ENCODE measurements at regions not wholly inside any gene's neighbourhood (a gene's known extent, or its start where the extent isn't known, plus 50 kb on each side); places are given as distances from the start of the nearest gene placed in this dataset.

DNA sequence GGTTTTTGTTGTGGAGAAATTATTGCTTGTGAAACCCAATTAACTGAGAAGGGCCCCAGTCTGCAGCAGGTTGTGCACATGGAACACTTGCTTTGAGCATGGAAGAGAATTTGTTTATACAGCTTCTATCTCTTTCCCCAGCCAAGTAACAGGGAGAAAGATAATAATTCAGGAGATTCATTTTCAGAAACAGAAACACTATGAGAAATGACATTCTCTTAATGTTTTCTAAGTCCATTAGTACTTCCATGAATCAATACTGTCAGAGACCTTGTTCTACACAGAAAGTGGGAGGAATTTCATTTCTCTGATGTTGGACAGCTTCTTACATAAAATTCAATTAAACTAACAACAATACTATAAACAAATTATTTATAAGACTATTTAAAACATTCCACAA lies 446.3 kb downstream of the KLF12 start:
- H3K4me3 Mint-ChIP-seq, result no peak overlapping the region

DNA sequence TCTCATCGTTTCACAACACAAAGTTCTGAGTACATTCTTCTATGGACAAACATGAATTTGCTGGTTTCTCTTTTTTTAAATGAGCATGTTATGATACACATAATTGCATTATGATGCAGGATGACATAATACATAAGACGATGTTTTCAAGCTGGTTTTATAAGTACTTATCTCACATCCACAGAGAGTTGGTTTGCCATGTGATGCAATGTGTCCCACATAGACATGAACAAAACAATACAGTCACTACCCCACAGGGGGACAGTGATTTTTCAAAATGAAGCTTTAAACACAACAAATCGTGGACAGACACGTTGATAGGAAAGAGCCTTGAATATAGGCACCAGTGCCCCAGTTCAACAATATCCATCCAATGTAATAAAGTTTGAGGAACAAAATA lies 447.1 kb downstream of the KLF12 start:
- no peak overlapping the region for H3K4me3 Mint-ChIP-seq
- no peaks in the 10 kb centered on the region for H3K27me3 Mint-ChIP-seq
- no peaks in the 10 kb centered on the region for H3K4me1 Mint-ChIP-seq (ENCODE audit: low read depth)
- no peak overlapping the region for H3K27ac Mint-ChIP-seq
- H3K36me3 Mint-ChIP-seq (ENCODE audit: low read depth), result peaks cover 35% of the 10 kb centered on the region
- no peaks in the 10 kb centered on the region for H3K9me3 Mint-ChIP-seq

More for the DNA sequence above, 446.3 kb downstream of the KLF12 start:
- Mint-ChIP-seq H3K27me3 (no peaks in the 10 kb centered on the region), H3K27ac (no peak overlapping the region), H3K4me1 (ENCODE audit: low read depth) (no peaks in the 10 kb centered on the region), H3K36me3 (ENCODE audit: low read depth) (peaks cover 32% of the 10 kb centered on the region), H3K9me3 (no peaks in the 10 kb centered on the region)

DNA sequence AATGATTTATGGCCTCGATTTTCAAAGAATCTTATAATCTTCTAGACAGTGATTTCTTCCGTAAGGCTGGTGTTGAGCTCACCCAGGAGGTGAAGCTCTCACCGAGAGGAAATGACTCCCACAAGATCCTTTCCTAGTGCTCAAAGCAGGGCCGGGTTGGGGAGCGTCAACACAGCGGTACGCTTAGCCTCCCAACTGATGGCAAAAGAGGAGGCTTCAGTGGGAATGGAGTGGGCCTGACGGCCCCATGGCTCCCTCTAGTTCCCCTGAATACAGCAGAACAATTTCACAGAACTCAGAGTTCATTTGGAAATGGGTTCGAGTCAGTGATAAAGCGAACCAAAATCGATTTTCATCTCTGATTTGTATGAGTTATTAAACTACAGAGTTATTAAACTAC lies 449.5 kb downstream of the KLF12 start:
- Mint-ChIP-seq H3K27ac (no peak overlapping the region), H3K4me3 (no peak overlapping the region), H3K36me3 (ENCODE audit: low read depth) (peaks cover 35% of the 10 kb centered on the region), H3K9me3 (no peaks in the 10 kb centered on the region), H3K27me3 (no peaks in the 10 kb centered on the region), H3K4me1 (ENCODE audit: low read depth) (no peaks in the 10 kb centered on the region)

DNA sequence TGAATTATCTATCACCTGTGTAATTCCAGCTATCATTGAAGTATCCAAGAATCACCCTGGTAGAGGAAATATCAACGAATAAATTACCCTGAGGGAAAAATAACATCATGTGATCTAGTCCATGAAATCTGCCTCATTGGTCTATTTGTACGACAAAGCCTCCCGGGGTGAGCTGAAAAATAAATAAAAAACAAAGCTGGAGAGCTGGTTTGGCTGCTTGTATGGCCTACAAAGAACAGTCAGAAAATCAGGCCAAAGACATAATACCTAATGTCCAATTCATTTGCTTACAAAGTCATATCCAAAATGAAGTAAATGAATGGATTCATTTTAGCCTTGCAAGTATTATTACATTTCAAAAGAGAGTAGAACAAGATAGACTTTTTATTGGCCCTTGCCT lies 449.9 kb downstream of the KLF12 start:
- Mint-ChIP-seq H3K4me3 (no peak overlapping the region), H3K4me1 (ENCODE audit: low read depth) (no peaks in the 10 kb centered on the region), H3K27me3 (no peaks in the 10 kb centered on the region), H3K27ac (no peak overlapping the region), H3K36me3 (ENCODE audit: low read depth) (peaks cover 30% of the 10 kb centered on the region), H3K9me3 (no peaks in the 10 kb centered on the region)

DNA sequence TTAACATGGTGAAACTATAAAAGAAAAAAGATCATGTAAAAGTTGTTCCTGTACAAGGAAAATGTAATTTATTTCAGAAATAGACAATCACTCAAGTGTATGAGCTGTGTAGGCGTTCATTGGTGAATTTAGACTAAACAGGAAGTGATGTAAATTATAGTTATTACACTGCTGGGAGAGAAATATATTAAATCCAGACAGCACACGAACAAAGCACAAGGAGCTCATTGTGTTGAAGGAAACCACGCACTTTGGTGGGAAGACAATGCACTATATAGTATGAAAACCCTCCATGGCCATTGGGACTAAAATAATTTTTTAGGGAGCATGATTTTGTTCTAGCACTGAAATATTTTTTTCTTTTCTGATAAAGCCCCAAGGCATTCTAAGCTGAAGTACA lies 450.5 kb downstream of the KLF12 start:
- Mint-ChIP-seq H3K36me3 (ENCODE audit: low read depth) (peaks cover 29% of the 10 kb centered on the region), H3K9me3 (no peaks in the 10 kb centered on the region), H3K27me3 (no peaks in the 10 kb centered on the region), H3K4me3 (no peak overlapping the region), H3K4me1 (ENCODE audit: low read depth) (no peaks in the 10 kb centered on the region), H3K27ac (no peak overlapping the region)

DNA sequence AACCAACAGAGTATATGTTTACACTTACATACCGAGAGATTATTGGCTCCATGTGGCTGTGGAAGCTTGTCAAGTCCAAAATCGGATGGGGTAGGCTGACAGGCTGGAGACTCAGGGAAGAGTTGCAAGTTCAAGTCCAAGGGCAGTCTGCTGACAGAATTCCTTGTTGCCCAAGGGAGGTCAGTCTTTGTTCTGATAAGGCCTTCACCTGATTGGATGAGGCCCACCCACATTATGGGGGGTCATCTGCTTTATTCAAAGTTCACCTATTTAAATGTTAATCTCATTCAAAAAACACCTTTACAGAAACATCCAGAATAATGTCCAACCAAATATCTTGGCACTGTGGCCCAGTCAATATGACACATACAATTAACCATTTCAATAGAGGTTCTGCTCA lies 452.4 kb downstream of the KLF12 start:
- Mint-ChIP-seq H3K27me3 (no peaks in the 10 kb centered on the region), H3K4me3 (no peak overlapping the region), H3K27ac (no peak overlapping the region), H3K4me1 (ENCODE audit: low read depth) (no peaks in the 10 kb centered on the region), H3K36me3 (ENCODE audit: low read depth) (peaks cover 16% of the 10 kb centered on the region), H3K9me3 (no peaks in the 10 kb centered on the region)

DNA sequence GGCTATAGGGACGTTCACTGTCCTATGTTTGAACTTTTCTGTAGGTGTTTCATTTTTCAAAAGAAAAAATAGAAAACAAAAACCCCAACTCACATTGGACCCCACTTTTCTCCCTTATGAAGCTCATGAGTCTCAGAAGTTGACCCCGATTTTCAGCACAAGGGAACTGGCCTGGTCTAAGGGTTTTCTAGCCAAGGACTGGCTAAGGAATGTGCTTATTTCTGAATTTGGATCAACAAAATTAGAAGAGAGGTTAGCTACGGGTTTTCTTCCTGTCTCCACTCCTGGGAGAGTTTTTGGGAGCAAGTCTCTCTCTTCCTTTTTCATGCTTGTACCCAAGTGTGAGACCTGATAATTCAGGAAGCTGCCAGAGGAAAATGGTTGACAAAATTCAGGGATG lies 453.2 kb downstream of the KLF12 start:
- Mint-ChIP-seq H3K4me1 (ENCODE audit: low read depth) (no peaks in the 10 kb centered on the region), H3K4me3 (no peak overlapping the region), H3K27ac (no peak overlapping the region)

DNA sequence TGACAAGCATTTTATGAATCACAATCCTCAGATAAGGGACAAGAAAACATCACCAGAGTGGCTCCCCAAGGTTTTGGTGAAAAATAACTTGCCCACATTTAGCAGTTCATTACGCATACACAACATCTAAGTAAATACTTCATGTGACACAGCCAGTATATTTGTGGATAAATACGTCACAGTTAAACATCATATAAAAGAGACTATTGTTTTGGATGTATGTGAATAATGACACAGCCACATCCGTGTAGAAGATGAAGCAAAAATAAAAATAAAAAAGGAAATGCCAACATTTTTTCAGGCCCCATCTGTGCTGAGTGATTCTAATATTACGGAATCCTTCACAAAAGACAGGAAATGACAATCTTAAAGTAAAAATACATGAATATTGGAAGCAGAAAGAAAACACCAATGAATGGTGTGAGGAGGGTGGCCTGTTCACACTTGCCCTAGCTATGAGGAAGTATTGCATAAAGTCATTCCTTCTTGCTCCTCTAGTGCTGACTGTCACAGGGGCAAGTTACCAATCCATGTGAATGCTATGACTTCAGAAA lies 457.1 kb downstream of the KLF12 start:
- H3K9me3 Mint-ChIP-seq, result no peaks in the 10 kb centered on the region
- no peaks in the 10 kb centered on the region for H3K4me1 Mint-ChIP-seq (ENCODE audit: low read depth)
- H3K27ac Mint-ChIP-seq, result no peak overlapping the region
- no peak overlapping the region for H3K4me3 Mint-ChIP-seq
- peaks cover 10% of the 10 kb centered on the region for H3K36me3 Mint-ChIP-seq (ENCODE audit: low read depth)
- no peaks in the 10 kb centered on the region for H3K27me3 Mint-ChIP-seq

More for the DNA sequence above, 453.2 kb downstream of the KLF12 start:
- Mint-ChIP-seq H3K9me3 (no peaks in the 10 kb centered on the region), H3K36me3 (ENCODE audit: low read depth) (peaks cover 16% of the 10 kb centered on the region), H3K27me3 (no peaks in the 10 kb centered on the region)

DNA sequence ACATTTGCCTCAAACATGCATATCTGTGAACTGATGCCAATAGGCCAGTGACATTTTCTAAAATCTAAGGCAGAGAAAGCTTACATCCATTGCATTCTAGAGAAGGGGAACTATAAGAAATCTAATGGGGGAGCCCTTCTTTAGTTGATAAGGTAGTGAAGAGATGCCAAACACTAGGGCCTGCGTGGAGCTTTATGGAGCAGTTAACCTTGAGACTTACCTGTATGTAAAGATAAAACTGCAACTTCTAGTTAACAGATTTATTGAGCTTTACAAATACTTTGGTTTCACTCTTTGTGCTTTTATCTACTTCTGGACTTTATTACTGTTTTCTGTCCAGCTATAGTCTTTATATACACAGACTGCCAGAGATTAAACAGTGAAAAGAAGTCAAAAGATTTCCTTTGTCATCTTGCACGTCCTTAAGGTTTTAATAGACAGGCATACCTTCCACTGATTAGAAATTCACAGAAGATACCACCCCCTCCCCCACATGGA lies 457.6 kb downstream of the KLF12 start:
- H3K4me1 Mint-ChIP-seq (ENCODE audit: low read depth), result no peaks in the 10 kb centered on the region
- no peaks in the 10 kb centered on the region for H3K27me3 Mint-ChIP-seq
- no peak overlapping the region for H3K27ac Mint-ChIP-seq
- no peaks in the 10 kb centered on the region for H3K9me3 Mint-ChIP-seq
- H3K4me3 Mint-ChIP-seq, result no peak overlapping the region
- H3K36me3 Mint-ChIP-seq (ENCODE audit: low read depth), result peaks cover 7% of the 10 kb centered on the region

DNA sequence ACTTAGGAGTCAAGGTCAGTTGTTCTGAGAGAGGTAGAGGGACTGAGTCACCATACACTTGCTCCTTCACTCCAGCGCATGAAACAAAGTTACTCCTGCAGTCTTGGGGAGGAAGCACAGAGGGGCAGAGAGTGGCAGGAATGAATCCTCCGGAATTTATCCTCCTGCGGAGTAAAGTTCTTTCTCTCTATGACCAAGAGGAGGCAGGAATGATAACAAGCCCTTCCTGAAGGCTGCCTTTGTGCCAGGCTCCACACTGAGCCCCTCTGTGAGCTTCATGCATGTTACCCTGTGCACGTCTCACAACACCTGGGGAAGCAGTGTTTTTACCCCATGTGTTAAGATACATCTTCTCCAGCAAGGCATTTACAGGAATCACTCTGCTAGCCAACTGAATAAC lies 458.4 kb downstream of the KLF12 start:
- Mint-ChIP-seq H3K4me1 (ENCODE audit: low read depth) (no peaks in the 10 kb centered on the region), H3K27me3 (no peaks in the 10 kb centered on the region), H3K9me3 (no peaks in the 10 kb centered on the region), H3K27ac (no peak overlapping the region), H3K36me3 (ENCODE audit: low read depth) (peaks cover 4% of the 10 kb centered on the region), H3K4me3 (no peak overlapping the region)

DNA sequence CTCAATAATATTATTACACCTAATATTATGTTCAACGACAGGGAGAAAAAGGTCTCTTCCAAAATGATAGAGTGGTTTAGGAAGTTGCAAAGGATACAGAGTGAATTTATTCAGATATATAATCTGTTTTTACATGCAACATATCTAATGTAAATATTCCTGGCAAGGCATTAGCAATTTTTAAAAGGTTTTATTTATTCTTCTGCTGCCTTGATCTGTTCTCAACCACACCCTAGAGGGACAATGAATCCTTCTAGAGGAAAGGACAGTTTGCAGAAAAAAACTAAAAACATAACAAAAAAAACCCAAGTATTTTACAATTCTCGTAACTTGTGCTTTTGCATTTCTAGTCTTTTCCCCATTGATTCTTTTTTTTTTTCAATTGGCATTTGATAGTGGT lies 459.6 kb downstream of the KLF12 start:
- no peaks in the 10 kb centered on the region for H3K27me3 Mint-ChIP-seq
- no peaks in the 10 kb centered on the region for H3K36me3 Mint-ChIP-seq (ENCODE audit: low read depth)
- no peak overlapping the region for H3K27ac Mint-ChIP-seq

DNA sequence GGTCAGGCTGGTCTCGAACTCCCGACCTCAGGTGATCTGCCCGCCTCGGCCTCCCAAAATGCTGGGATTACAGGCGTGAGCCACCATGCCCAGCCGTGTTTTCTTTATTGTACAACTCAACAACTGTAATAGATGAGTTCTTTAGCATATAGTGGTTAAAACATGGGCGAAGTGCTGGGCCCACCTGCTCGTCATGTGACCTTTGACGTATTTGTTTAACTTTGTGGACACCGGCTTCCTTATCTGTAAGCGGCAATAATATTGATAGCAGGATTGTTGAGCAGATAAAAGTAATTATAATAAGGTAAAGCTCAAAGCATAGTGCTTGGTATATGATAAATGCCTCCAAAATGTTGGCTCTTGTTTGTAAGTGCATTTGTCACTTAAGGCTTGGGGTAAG lies 460.3 kb downstream of the KLF12 start:
- Mint-ChIP-seq H3K27ac (no peak overlapping the region), H3K27me3 (no peaks in the 10 kb centered on the region), H3K36me3 (ENCODE audit: low read depth) (no peaks in the 10 kb centered on the region), H3K9me3 (no peaks in the 10 kb centered on the region), H3K4me1 (ENCODE audit: low read depth) (no peaks in the 10 kb centered on the region), H3K4me3 (no peak overlapping the region)

More for the DNA sequence above, 459.6 kb downstream of the KLF12 start:
- Mint-ChIP-seq H3K4me3 (no peak overlapping the region), H3K9me3 (no peaks in the 10 kb centered on the region), H3K4me1 (ENCODE audit: low read depth) (no peaks in the 10 kb centered on the region)

DNA sequence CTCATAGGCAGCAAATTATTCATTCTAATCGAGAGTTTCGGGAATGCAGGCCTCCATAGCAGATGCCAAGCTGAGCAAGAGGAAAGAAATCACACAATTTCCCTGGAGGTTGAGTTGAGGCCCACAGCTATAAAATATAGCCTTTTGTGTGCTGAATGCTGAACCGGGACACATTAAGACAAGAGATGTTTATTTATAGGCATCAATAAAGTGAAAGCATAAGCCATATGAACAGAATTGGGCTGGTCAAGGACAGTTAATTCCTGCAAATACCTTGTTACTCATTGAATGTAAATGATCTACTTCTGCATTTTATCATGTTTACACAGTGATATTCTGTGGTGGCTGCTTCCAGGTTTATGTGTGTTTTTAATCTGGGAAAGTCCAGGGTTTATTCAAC lies 461.7 kb downstream of the KLF12 start:
- Mint-ChIP-seq H3K9me3 (no peaks in the 10 kb centered on the region), H3K4me1 (ENCODE audit: low read depth) (no peaks in the 10 kb centered on the region), H3K4me3 (no peak overlapping the region), H3K27ac (no peak overlapping the region), H3K27me3 (no peaks in the 10 kb centered on the region), H3K36me3 (ENCODE audit: low read depth) (no peaks in the 10 kb centered on the region)

DNA sequence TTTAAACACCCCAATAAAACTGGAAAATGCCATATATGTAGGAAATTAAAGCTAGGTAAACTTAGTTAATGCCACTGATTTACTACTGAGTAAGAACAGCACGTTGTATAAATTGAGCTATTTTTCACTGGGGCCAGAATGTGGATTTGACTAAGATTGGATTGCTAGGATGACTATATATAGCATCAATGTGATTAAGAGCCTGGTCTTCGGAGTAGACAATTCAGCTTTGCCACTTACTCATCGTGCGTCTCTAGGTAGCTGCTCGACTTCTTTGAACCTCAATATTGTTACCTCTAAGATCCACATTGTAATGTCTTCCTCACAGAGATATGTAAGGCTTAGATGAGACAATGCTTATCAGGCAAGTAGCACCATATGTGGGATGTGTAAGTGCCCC lies 462.5 kb downstream of the KLF12 start:
- Mint-ChIP-seq H3K36me3 (ENCODE audit: low read depth) (no peaks in the 10 kb centered on the region), H3K9me3 (no peaks in the 10 kb centered on the region)

DNA sequence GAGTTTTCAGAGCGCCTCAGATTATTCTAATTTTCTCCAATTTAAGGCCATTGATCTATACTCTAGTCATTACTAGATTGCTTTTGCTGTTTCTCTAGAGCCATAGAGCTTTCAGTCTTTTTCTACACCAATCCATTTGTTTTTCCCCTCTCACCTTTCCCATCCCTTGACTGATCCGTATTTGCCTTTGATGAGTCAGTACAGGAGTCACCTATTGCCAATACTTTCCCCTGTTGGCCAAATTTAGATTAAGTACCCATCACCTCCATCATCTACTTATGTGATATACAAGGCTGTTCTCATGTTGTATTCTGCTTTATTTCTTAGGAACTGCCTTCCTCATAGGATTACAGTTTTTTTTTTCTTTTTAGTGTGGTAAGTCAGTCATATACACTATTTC lies 463.2 kb downstream of the KLF12 start:
- no peaks in the 10 kb centered on the region for H3K36me3 Mint-ChIP-seq (ENCODE audit: low read depth)
- H3K4me3 Mint-ChIP-seq, result no peak overlapping the region
- H3K9me3 Mint-ChIP-seq, result no peaks in the 10 kb centered on the region
- H3K27me3 Mint-ChIP-seq, result no peaks in the 10 kb centered on the region
- H3K27ac Mint-ChIP-seq, result no peak overlapping the region
- no peaks in the 10 kb centered on the region for H3K4me1 Mint-ChIP-seq (ENCODE audit: low read depth)

More for the DNA sequence above, 462.5 kb downstream of the KLF12 start:
- no peak overlapping the region for H3K4me3 Mint-ChIP-seq
- no peak overlapping the region for H3K27ac Mint-ChIP-seq
- H3K4me1 Mint-ChIP-seq (ENCODE audit: low read depth), result no peaks in the 10 kb centered on the region
- H3K27me3 Mint-ChIP-seq, result no peaks in the 10 kb centered on the region

DNA sequence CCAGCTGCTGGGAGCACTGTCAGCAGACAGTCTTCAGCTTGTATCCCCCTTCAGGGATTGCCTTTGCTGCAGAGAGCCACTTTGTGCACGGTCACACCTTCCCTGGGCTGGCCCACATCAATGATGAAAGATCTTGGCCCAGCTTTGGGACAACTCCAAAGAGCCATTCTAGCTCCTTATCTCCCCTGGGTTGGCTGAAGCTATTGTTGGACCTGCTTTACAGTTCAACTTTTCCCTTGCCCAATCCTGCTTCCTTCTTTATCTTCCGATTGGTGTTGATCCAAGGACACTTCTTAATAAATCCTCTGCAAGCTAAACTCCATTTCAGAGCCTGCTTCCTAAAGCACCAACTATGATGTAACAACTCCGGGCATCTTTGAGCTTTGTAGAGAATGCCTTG lies 466.4 kb downstream of the KLF12 start:
- H3K4me3 Mint-ChIP-seq, result no peak overlapping the region
- H3K4me1 Mint-ChIP-seq (ENCODE audit: low read depth), result no peaks in the 10 kb centered on the region
- no peaks in the 10 kb centered on the region for H3K9me3 Mint-ChIP-seq
- no peaks in the 10 kb centered on the region for H3K36me3 Mint-ChIP-seq (ENCODE audit: low read depth)
- no peak overlapping the region for H3K27ac Mint-ChIP-seq
- no peaks in the 10 kb centered on the region for H3K27me3 Mint-ChIP-seq

All from stimulated activated naive CD8-positive, alpha-beta T cell treated with anti-CD3 and anti-CD28 coated beads, Interleukin-15, Interleukin-2, amounts not matched to agents 100 ng/mL and 50 ng/mL, for 24 hours (primary cell).